GM06990 (cell line): ENCODE measurements at regions not wholly inside any gene's neighbourhood (a gene's known extent, or its start where the extent isn't known, plus 50 kb on each side); places are given as distances from the start of the nearest gene placed in this dataset.

ENCODE experiments used
- DNase-seq: peaks from one replicate; pipeline ENCODE4 v3.0.0-alpha.2; 2011; ENCODE audit not compliant: insufficient read length; ENCODE audit errors: extremely low read depth
- H3K27me3 ChIP-seq: replicated peaks from 2 replicates; pipeline ENCODE4 v1.6.0; 2011; ENCODE audit warnings: low read length; ENCODE audit not compliant: control insufficient read depth, insufficient read depth
- H3K36me3 ChIP-seq: 2 replicates; pipeline ENCODE4 v1.5.1; 2011; ENCODE audit warnings: low read length; ENCODE audit not compliant: control insufficient read depth, insufficient read depth
- H3K4me3 ChIP-seq: replicated peaks from 2 replicates; pipeline ENCODE4 v1.5.1; 2011; ENCODE audit warnings: low read depth, mild to moderate bottlenecking, control low read depth, low read length
- TF ChIP-seq, protein P1 (sequence below): IDR thresholded peaks from 2 replicates; pipeline ENCODE4 v1.5.1; 2011; ENCODE audit warnings: low read length, control low read depth, mild to moderate bottlenecking, inconsistent platforms; ENCODE audit not compliant: insufficient read depth, poor library complexity, severe bottlenecking

- Histone ChIP-seq H3K36me3 (no peaks in the 10 kb centered on the region), H3K27me3 (no peaks in the 10 kb centered on the region; the same call in 1 of the 2 replicates), H3K4me3 (no peak overlapping the region)
- TF ChIP-seq, protein P1, sequence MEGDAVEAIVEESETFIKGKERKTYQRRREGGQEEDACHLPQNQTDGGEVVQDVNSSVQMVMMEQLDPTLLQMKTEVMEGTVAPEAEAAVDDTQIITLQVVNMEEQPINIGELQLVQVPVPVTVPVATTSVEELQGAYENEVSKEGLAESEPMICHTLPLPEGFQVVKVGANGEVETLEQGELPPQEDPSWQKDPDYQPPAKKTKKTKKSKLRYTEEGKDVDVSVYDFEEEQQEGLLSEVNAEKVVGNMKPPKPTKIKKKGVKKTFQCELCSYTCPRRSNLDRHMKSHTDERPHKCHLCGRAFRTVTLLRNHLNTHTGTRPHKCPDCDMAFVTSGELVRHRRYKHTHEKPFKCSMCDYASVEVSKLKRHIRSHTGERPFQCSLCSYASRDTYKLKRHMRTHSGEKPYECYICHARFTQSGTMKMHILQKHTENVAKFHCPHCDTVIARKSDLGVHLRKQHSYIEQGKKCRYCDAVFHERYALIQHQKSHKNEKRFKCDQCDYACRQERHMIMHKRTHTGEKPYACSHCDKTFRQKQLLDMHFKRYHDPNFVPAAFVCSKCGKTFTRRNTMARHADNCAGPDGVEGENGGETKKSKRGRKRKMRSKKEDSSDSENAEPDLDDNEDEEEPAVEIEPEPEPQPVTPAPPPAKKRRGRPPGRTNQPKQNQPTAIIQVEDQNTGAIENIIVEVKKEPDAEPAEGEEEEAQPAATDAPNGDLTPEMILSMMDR, result no peak
- DNase-seq, result no peak
These were observed 150.7 kb downstream of the DHX15 start for GRCh38 chr4:24433515-24434214.

GRCh38 chr4:24428850-24429249 lies 155.5 kb downstream of the DHX15 start:
- TF ChIP-seq, protein P1, result no peak
- DNase-seq, result no peak
- Histone ChIP-seq H3K27me3 (no peaks in the 10 kb centered on the region; the same call in 1 of the 2 replicates), H3K4me3 (no peak overlapping the region), H3K36me3 (no peaks in the 10 kb centered on the region)

GRCh38 chr4:24426557-24426956 lies 157.8 kb downstream of the DHX15 start:
- TF ChIP-seq, protein P1, result no peak
- Histone ChIP-seq H3K4me3 (no peak overlapping the region), H3K27me3 (no peaks in the 10 kb centered on the region), H3K36me3 (no peaks in the 10 kb centered on the region)
- DNase-seq, result no peak

DNA sequence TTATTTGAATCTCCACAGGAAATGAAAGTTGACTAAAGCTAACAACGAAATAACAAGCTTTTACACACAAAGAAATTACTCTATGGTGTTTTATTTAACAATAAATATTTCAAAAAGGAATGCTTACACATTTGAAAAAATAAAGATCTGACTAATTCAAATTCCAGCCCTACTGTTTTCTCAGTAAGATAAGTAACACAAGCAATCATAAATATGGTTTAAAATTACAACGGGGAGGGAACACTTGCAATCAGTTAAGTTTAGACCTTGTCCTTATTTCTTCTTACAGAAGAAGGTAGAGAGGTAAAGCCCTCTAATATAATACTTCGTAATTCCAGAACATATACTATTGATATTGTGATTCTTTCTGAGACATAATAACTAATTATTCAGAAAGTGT lies 158.5 kb downstream of the DHX15 start:
- no peaks in the 10 kb centered on the region for H3K36me3 ChIP-seq
- no peaks in the 10 kb centered on the region for H3K27me3 ChIP-seq
- no peak for DNase-seq
- TF ChIP-seq, protein P1, result no peak
- no peak overlapping the region for H3K4me3 ChIP-seq

DNA sequence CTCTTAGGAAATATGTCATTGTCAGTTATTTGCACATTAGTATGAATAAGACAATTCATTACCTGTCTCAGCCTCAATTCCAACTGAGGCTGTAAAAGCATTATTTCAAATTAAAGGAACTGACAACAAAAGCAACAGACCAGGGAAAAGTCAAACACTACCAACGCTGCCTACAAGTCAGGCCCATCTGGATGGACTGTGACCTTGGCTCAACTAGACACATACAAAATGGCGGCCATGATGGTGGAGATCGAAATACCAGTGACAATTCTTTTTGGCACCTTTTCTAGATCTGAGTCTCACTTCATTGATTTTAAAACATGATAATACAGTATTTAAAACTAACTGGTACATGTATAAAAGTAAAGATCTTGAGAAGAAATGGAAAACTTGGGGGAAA lies 160.7 kb downstream of the DHX15 start:
- no peak for DNase-seq
- H3K36me3 ChIP-seq, result no peaks in the 10 kb centered on the region
- no peaks in the 10 kb centered on the region for H3K27me3 ChIP-seq
- TF ChIP-seq, protein P1, result no peak
- H3K4me3 ChIP-seq, result no peak overlapping the region

GRCh38 chr4:24422644-24423043 lies 161.7 kb downstream of the DHX15 start:
- no peaks in the 10 kb centered on the region for H3K36me3 ChIP-seq
- no peak overlapping the region for H3K4me3 ChIP-seq
- no peaks in the 10 kb centered on the region for H3K27me3 ChIP-seq
- DNase-seq, result no peak
- TF ChIP-seq, protein P1, result no peak
